GM19455 (cell line): ENCODE measurements at regions not wholly inside any gene's neighbourhood (a gene's known extent, or its start where the extent isn't known, plus 50 kb on each side); places are given as distances from the start of the nearest gene placed in this dataset.
"Not testable (repeated sequence)": the region's sequence is repeated elsewhere in the genome, so short reads cannot be mapped to it uniquely, and the experiment has no call there.

Experiments
- ATAC-seq: cut with Tn5 transposase; IDR thresholded peaks from one replicate; pipeline ENCODE4 v1.9.1; 2021; ENCODE audit not compliant: unreplicated experiment

DNA sequence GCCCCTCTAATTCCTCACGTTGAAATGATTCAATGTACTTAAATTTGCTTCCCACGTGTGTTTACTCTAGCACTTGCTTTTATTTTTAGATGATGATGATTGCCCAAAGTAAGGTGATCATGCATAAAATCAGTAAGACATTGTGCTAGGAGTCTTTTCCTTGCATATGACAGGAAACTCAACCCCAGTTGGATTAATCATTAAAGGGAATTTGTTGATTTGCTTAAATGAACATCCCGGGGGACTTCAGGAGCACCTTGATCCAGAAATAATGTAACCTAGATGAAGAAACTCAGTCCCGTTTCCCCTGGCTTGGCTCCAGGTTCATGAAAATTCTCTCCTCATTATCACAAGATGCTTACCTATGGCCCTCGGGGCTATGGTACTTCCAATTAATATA lies 106.1 kb upstream of the STC2 start:
- no peak for ATAC-seq

- ATAC-seq = no peak
Measured at GRCh38 chr5:173430394-173430793, 102.2 kb upstream of the STC2 start.

DNA sequence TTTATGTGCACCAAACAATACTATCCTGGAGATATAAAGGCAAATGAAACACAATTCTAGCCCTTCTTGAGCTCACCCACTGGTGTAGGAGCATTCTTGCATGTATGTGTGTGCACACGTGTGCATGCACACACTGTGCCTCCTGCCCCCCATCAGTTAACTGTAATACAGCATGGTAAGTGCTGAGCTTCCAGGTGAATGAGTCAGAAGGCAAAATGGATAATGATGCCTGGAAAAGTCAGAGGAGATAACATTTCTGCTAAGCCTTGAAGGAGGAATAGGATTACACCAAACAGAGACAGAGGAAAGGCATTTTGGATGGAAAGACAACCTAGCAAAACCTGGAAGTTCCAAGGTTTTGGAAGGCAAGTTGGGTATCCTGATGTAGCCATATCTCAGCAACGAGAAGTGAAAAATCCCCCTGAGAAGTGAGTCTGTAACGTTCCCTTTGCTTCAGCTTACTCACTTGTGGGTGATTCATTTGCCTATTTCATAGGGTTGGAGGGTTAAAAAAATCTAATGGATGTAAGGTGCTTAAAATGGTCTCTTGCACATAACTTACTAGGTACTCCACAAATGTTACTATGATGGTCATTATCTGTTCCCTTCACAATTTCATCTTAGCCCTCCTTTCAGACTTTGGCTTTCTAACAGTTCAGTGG lies 101.4 kb upstream of the STC2 start:
- no peak for ATAC-seq

DNA sequence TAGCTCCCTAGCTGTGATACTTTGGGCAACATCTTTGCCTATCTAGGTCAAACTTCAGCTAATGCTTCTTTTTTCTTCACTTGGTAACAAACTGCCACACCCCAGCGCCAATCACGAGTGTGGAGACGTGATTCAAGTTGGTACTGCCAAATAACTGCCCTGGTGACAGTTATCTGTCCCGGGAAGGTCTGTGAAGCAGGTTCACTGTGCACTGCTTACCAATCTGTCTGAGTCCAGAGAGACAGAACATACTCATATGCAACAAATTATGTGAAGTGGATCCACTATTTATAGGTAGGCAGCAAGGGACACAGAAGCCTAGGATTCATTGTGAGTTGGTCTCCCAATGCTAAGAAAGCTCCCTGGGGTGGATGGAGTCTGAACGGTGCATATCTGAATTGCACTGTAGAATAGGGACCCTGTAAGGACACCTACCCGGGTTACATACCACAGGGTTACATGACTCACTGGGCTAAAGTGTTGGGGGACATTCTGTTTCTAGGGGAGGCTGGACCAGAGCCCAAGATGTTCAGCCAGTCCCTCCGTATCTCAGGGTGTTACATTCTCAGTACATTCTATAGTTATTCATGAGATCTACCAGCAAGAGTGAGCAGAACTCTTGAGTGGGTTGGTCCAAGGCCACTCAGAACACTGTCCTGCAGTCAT lies 95.4 kb upstream of the STC2 start:
- ATAC-seq = no peak

DNA sequence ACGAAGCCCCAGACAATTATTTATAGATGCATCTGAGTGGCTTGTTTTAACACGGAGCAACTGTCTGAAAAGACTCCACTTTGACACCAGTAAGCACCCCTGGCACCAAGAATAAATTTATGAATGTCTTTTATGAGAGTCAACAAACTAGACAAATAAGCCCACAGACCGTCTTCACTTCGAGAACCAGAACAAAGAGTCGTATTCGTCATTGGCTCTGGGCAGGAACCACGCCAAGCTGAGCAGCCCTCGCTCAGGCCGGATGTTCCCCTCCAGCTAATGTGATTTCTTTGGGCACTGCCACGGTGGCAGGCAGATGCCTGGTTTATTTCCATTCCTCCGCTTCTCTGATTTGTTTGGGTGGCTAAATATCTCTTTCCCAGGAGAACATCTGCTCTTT lies 91.9 kb upstream of the STC2 start:
- ATAC-seq = no peak

- no peak for ATAC-seq
Measured at GRCh38 chr5:173413471-173413982, 85.3 kb upstream of the STC2 start.

GRCh38 chr5:173412566-173412965 lies 84.4 kb upstream of the STC2 start:
- no peak for ATAC-seq

DNA sequence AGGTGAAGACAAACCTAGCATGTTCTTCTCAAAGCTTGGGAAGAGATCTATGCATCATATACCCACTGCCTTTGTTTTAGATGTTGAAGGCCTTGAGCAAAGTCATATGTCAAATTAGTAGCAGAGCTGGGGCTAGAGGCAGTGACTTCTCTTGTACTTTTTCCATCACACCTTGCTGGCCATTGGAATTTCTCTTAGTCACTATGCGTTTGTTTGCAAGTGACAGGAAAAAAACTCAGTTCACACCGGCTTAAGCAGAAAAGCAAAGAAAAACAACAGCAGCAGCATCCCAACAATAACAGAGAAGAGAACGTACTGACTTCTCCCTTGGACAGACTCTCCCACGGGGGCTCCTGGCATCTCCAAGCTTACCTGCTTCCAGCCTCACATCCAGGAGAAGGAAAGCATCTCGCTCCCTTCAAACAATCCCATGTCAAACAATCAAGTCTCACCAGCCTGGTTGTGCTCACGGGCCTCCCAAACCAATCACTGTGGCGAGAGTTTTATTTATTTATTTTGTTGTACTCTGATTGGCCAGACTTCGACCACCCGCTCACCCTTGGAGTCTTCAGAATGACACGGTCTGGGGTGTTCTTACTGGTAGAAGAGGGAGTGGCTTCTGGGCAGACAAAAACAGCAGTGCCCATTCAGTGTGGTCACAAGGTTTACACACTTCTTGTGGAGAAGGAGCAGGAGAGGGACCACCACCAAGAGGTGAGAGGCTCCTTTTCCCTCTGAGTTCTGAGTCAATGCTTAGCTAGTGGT lies 83.8 kb upstream of the STC2 start:
- no peak for ATAC-seq

DNA sequence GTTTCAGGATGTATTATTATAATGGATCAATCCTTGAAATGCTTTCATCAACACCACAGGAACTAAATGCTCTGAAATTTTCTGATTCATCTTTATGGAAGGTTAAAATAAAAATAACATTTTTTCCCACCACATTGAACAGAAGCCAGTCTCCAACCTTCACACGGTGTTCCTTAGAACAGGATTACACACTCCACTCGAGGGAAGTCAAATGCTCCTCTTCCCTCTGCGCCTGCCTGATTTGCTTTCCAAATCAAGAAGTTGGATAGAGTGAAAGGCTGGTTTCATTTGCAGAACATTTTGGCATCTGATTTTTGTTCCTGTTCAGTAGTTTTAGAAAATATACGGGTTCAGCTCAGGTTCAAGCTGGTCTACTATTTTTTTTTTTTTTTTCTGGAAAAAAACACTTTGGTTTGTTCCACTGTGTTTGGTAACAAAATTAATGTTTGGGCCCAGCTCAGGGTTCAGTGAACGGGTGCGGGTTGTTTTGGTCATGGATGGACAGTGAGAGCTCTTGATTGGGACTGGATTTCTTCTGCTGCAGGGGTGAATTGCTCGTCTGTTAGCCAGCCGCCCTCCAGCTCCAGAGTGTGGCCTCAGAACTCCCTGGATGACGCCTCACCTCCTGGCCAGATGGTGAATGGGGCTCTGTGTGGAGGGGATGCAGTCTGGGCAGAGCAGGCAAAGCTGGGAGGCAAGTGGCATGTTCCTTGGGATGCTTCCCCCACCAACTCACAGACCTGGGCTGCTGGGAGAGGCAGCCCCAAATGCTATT lies 82.4 kb upstream of the STC2 start:
- no peak for ATAC-seq

DNA sequence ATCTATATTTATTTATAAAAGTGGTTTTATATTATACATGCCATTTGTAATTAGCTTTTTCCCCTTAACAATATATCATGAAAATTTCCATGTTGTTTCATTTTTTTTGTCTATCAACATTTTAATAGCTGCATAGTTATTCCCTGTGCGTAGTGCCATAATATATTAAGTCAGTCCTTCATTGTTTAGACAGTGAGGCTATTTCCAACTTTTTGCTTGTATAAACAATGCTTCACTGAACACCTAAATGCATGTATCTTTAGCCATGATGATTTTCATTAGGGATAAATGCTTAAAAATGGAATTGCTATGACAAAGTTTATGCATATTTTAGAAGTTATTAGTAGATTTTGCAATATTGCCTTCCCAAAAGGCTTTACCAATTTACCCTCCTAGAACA lies 80.7 kb upstream of the STC2 start:
- no peak for ATAC-seq

- ATAC-seq = no peak
Measured at GRCh38 chr5:173399851-173400250, 71.6 kb upstream of the STC2 start.

DNA sequence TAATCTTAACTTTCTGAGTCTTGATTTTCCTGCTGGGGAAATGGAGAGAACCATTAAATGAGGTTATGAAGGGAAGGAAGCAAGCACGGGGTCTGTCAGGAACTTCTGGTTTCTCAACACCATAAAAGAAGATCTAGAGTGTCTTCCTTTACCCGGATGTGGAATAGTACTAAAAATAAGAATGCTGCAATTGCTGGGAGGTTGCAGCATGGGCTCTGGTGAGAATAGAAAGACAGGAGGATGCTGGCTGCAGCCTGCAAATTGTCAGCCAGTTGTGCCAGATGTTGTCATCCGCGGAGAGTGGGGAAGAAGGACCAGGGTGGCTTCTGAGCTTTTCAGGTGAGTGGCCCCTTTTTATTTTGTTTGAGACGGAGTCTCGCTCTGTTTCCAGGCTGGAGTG lies 69.3 kb upstream of the STC2 start:
- ATAC-seq = no peak

DNA sequence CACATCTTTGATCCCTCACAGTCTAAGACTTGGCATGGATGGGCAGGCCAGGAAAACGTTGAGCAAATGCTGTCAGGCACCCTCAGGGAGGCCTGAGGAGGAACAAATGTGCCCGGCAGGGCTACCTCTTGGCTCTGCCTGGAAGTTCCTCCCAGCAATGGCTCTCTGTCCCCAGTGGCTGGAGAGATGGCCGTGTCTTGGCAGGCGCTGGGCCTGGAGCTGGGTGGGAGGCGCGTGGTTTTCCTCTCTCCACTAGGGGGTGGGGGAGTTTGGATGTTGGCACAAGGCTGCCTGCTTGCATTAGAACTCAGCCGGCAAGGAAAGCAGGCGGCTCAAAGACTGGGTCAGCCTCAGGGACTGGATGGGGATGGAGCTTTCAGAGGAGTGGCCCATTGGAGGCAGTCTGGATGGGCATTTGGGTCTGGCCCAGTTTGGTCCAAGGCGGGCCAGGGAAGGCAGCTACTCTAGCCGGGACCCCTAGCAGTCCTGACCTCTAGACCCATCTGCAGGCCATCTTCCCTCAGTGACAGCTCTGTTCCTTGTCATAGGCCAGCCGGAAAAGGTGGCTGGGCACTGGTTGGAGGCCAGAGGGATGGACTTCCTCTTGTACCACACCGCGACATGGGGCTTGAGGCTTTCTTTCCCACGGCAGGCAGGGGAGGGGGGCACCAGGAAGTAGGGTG lies 68.2 kb upstream of the STC2 start:
- ATAC-seq = no peak

DNA sequence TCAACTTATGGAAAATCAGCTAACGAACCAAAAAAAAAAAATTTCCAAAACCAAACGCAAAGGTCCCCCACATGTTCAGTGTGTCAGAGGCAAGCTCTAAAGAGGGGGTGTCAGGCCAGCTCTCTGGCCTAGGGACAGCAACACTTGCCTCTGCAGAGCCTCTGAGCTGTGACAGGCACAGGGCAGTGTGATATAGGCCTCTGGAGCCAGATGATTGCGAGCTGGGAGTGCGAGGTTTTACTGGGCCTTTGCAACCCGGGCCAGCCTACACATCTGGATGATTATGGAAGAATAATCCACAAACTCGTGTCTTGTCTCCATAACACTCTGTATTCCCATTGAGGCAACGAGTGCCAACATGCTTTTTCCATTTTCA lies 67.7 kb upstream of the STC2 start:
- no peak for ATAC-seq

- no peak for ATAC-seq
Measured at GRCh38 chr5:173395257-173395932, 67.2 kb upstream of the STC2 start.

GRCh38 chr5:173394701-173395100 lies 66.5 kb upstream of the STC2 start:
- ATAC-seq = no peak

GRCh38 chr5:173392172-173392571 lies 64.0 kb upstream of the STC2 start:
- no peak for ATAC-seq

- ATAC-seq = no peak
Measured at GRCh38 chr5:173391031-173391430, 62.8 kb upstream of the STC2 start.

- not testable (repeated sequence) for ATAC-seq
Measured at GRCh38 chr5:173387293-173387692, 59.1 kb upstream of the STC2 start.

DNA sequence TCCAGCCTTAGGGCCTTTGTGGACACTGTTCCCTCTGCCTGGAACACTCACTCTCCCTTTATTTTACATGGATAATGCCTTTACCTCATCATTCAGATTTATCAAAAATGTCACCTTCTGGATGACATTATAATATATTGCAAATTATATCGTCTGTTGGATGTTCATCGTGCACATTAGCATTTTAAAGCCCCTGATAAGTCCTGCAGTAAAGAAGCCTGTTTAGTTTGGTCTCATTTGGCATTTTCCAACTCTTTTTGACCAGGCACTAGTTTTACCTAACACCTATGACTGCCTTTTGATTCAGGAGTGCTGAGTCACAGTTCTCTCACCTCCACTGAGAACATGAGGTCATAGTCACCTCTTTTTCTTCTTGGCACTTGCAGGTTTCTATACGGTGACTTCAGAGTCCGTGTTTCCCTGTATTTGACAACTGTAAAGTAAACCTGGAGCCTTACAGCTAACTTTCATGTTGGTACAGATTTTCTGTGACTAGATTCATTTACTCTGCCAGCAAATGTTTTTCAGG lies 57.7 kb upstream of the STC2 start:
- ATAC-seq = no peak
